MM.1S (cell line): ENCODE measurements at regions not wholly inside any gene's neighbourhood (a gene's known extent, or its start where the extent isn't known, plus 50 kb on each side); places are given as distances from the start of the nearest gene placed in this dataset.

Source experiments
- DNase-seq: peaks from one replicate; pipeline ENCODE4 v3.0.0-alpha.2; 2015
- H2AFZ ChIP-seq: fragments of 300-600 bp; sonication (generic); 2 replicates; pipeline ENCODE4 v1.6.0; 2016; ENCODE audit warnings: antibody characterized with exemption, low read length
- H3F3A ChIP-seq: fragments of 300-600 bp; sonication (generic); 2 replicates; pipeline ENCODE4 v1.6.1; 2016; ENCODE audit warnings: mild to moderate bottlenecking, antibody characterized with exemption, low read length, moderate library complexity, mixed read lengths; ENCODE audit not compliant: insufficient read depth
- H3K27ac ChIP-seq: fragments of 300-600 bp; sonication (generic); 2 replicates; pipeline ENCODE4 v1.5.1; 2016; ENCODE audit warnings: mild to moderate bottlenecking, low read length
- H3K27me3 ChIP-seq: fragments of 300-600 bp; sonication (generic); replicated peaks from 2 replicates; pipeline ENCODE4 v1.6.0; 2016; ENCODE audit warnings: low read length; ENCODE audit not compliant: insufficient read depth
- H3K36me3 ChIP-seq: fragments of 300-600 bp; sonication (generic); replicated peaks from 2 replicates; pipeline ENCODE4 v1.6.1; 2016; ENCODE audit warnings: mild to moderate bottlenecking, low read length, mixed read lengths; ENCODE audit not compliant: insufficient read depth
- H3K4me1 ChIP-seq: fragments of 300-600 bp; sonication (generic); 2 replicates; pipeline ENCODE4 v1.6.1; 2016; ENCODE audit warnings: low read length, mixed read lengths
- H3K4me2 ChIP-seq: fragments of 300-600 bp; sonication (generic); 2 replicates; pipeline ENCODE4 v1.6.0; 2016; ENCODE audit warnings: low read depth, low read length
- H3K4me3 ChIP-seq: fragments of 300-600 bp; sonication (generic); 2 replicates; pipeline ENCODE4 v1.5.1; 2016; ENCODE audit warnings: low read length, mixed read lengths
- H3K79me2 ChIP-seq: fragments of 300-600 bp; sonication (generic); 2 replicates; pipeline ENCODE4 v1.6.1; 2016; ENCODE audit warnings: mixed run types, low read length, mixed read lengths
- H3K9ac ChIP-seq: fragments of 300-600 bp; sonication (generic); 2 replicates; pipeline ENCODE4 v1.6.1; 2016; ENCODE audit warnings: low read length, mixed read lengths
- H3K9me2 ChIP-seq: fragments of 300-600 bp; sonication (generic); replicated peaks from 2 replicates; pipeline ENCODE4 v1.6.1; 2016; ENCODE audit warnings: mild to moderate bottlenecking, low read length, mixed read lengths; ENCODE audit not compliant: insufficient read depth
- H3K9me3 ChIP-seq: fragments of 300-600 bp; sonication (generic); replicated peaks from 2 replicates; pipeline ENCODE4 v1.6.1; 2016; ENCODE audit warnings: mild to moderate bottlenecking, low read length, mixed read lengths; ENCODE audit not compliant: insufficient read depth
- H4K20me1 ChIP-seq: fragments of 300-600 bp; sonication (generic); 2 replicates; pipeline ENCODE4 v1.6.1; 2016; ENCODE audit warnings: mild to moderate bottlenecking, low read length, moderate library complexity, mixed read lengths; ENCODE audit not compliant: insufficient read depth
- CTCF ChIP-seq: fragments of 300-600 bp; sonication (generic); IDR thresholded peaks from 2 replicates; pipeline ENCODE4 v1.5.1; 2016; ENCODE audit warnings: antibody characterized with exemption, low read length, mixed read lengths
- EZH2 ChIP-seq: fragments of 300-600 bp; sonication (generic); optimal IDR thresholded peaks from 2 replicates; pipeline ENCODE3; 2017; ENCODE audit warnings: low read depth, mild to moderate bottlenecking, antibody characterized with exemption, low read length, mixed read lengths
- EZH2phosphoT487 ChIP-seq: fragments of 300-600 bp; sonication (generic); IDR thresholded peaks from 2 replicates; pipeline ENCODE4 v1.6.1; 2018; ENCODE audit warnings: antibody characterized with exemption, low read length

GRCh38 chr1:177546346-177546745 lies 375.6 kb downstream of the BRINP2 start:
- no peaks in the 10 kb centered on the region for H3K9me2 ChIP-seq
- no peak overlapping the region for H2AFZ ChIP-seq
- H3K4me1 ChIP-seq, result no peaks in the 10 kb centered on the region
- H3K27me3 ChIP-seq, result no peaks in the 10 kb centered on the region
- H3K4me3 ChIP-seq, result no peak overlapping the region
- H3K9ac ChIP-seq, result no peak overlapping the region
- no peaks in the 10 kb centered on the region for H3K79me2 ChIP-seq
- H3K36me3 ChIP-seq, result no peaks in the 10 kb centered on the region
- H3F3A ChIP-seq, result no peaks in the 10 kb centered on the region
- H3K9me3 ChIP-seq, result no peaks in the 10 kb centered on the region
- no peak for TF ChIP-seq EZH2phosphoT487
- TF ChIP-seq EZH2, result no peak
- TF ChIP-seq CTCF, result no peak
- no peak overlapping the region for H3K27ac ChIP-seq
- DNase-seq, result no peak
- no peaks in the 10 kb centered on the region for H4K20me1 ChIP-seq
- no peak overlapping the region for H3K4me2 ChIP-seq

GRCh38 chr1:177526201-177526600 lies 355.4 kb downstream of the BRINP2 start:
- Histone ChIP-seq H3F3A (no peaks in the 10 kb centered on the region), H3K27me3 (no peaks in the 10 kb centered on the region), H3K9me3 (no peaks in the 10 kb centered on the region), H3K4me1 (no peaks in the 10 kb centered on the region), H4K20me1 (no peaks in the 10 kb centered on the region), H3K4me2 (no peak overlapping the region), H2AFZ (no peak overlapping the region), H3K36me3 (no peaks in the 10 kb centered on the region), H3K79me2 (no peaks in the 10 kb centered on the region), H3K27ac (no peak overlapping the region), H3K9me2 (no peaks in the 10 kb centered on the region), H3K9ac (no peak overlapping the region), H3K4me3 (no peak overlapping the region)
- TF ChIP-seq EZH2phosphoT487 (no peak), CTCF (no peak), EZH2 (no peak)
- no peak for DNase-seq

- Histone ChIP-seq H3K9me2 (no peaks in the 10 kb centered on the region), H3K79me2 (no peaks in the 10 kb centered on the region), H3K9me3 (no peaks in the 10 kb centered on the region), H3K9ac (no peak overlapping the region), H3K4me3 (no peak overlapping the region), H2AFZ (no peak overlapping the region), H3F3A (no peaks in the 10 kb centered on the region), H3K27ac (no peak overlapping the region), H4K20me1 (no peaks in the 10 kb centered on the region), H3K4me2 (no peak overlapping the region), H3K36me3 (no peaks in the 10 kb centered on the region), H3K27me3 (no peaks in the 10 kb centered on the region), H3K4me1 (no peaks in the 10 kb centered on the region)
- DNase-seq, result no peak
- no peak for TF ChIP-seq EZH2phosphoT487
- TF ChIP-seq CTCF, result no peak
- no peak for TF ChIP-seq EZH2
Measured at GRCh38 chr1:177525176-177525575, 354.4 kb downstream of the BRINP2 start.

- no peak for DNase-seq
- H2AFZ ChIP-seq, result no peak overlapping the region
- H3K36me3 ChIP-seq, result no peaks in the 10 kb centered on the region
- no peak overlapping the region for H3K27ac ChIP-seq
- H4K20me1 ChIP-seq, result no peaks in the 10 kb centered on the region
- no peaks in the 10 kb centered on the region for H3K4me1 ChIP-seq
- no peaks in the 10 kb centered on the region for H3K9me3 ChIP-seq
- H3K4me2 ChIP-seq, result no peak overlapping the region
- H3K9me2 ChIP-seq, result no peaks in the 10 kb centered on the region
- H3K9ac ChIP-seq, result no peak overlapping the region
- no peaks in the 10 kb centered on the region for H3K79me2 ChIP-seq
- TF ChIP-seq EZH2phosphoT487 (no peak), EZH2 (no peak), CTCF (no peak)
- no peaks in the 10 kb centered on the region for H3F3A ChIP-seq
- no peak overlapping the region for H3K4me3 ChIP-seq
- no peaks in the 10 kb centered on the region for H3K27me3 ChIP-seq
Measured at GRCh38 chr1:177517546-177517945, 346.8 kb downstream of the BRINP2 start.
